DMS53 (cell line): ENCODE measurements at regions not wholly inside any gene's neighbourhood (a gene's known extent, or its start where the extent isn't known, plus 50 kb on each side); places are given as distances from the start of the nearest gene placed in this dataset.
"Not testable (repeated sequence)": the region's sequence is repeated elsewhere in the genome, so short reads cannot be mapped to it uniquely, and the experiment has no call there.

Source experiments
- DNase-seq: peaks from one replicate; lab custom pipeline; 2025; lab: John Stamatoyannopoulos, UW

DNA sequence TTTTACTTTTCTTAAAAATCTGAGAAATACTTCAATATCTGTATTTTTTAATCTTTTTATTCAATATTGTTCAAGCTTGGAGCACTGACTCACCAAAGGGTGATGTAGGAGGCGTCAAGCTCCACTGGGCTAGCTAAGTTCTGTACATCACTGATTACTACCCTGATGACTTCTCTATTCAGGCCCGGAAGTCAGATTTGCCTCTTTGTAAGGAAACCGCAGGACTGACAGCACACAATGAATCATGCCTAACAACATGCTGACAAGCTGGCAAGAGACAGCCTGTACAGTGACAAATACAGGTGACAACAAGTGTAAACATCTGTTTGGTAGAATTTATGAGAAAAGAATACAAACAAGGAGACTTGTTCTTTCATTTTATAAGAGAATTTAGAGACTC is 627.9 kb upstream of the RORB start:
- peak; percentile 91 for DNase-seq

GRCh38 chr9:73871636-73872035 is 625.5 kb upstream of the RORB start:
- no peak for DNase-seq

DNA sequence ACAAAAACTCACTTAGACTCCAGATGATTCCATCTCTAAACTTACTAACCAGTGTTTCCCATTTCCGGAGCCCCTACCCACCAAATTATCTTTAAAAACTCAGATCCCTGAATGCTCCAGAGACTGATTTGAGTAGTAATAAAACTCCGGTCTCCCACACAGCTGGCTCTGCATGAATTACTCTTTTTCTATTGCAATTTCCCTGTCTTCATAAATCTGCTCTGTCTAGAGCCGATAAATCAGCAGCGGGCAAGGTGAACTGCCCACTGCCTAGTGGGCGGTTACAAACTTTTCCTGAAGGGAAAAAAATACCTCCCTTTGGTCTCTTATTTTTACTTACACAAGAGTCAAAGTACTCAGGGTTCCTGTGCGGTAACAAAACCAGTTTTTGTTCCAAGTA is 624.4 kb upstream of the RORB start:
- DNase-seq = no peak

GRCh38 chr9:73880101-73880500 is 617.0 kb upstream of the RORB start:
- DNase-seq = no peak

- no peak for DNase-seq
Observed at GRCh38 chr9:73889023-73889422, 608.1 kb upstream of the RORB start.

- no peak for DNase-seq
Observed at GRCh38 chr9:73890685-73891277, 606.4 kb upstream of the RORB start.

DNA sequence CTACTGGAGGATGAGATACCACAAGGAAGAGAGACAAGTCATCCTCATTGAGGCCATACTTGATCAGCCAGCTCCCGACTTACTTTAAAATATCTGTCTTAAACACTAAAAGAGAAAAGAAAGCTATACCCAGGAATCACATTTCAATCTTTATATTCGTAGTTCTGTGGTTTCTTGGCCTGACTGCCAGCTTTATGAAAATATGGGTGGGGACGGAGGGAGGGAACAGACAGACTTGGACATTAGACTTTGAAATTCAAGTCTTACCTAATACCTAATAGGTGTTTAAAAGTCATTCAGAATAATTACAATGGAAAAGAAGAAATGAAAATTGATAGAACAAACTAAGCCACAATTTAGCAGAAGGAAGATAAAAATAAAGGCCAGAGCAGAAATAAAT is 604.8 kb upstream of the RORB start:
- DNase-seq = no peak

DNA sequence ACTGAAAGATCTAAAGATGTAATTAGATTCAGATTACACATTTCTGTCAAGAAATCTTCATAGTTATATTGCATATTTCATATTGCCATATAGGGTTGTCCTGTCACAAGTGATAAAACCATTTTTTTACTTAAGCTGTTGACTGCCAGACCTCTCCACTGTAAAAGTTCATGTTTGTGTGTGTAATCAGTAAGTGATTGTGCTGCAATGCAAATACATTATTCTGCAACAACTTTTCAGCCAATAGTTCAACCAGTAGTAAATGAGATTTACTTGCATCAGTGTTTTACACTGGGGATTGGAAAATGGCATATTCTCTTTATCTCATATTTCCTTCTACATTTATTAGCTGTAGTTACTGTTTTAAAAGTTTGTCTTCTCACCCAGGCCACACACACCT is 603.9 kb upstream of the RORB start:
- no peak for DNase-seq

DNA sequence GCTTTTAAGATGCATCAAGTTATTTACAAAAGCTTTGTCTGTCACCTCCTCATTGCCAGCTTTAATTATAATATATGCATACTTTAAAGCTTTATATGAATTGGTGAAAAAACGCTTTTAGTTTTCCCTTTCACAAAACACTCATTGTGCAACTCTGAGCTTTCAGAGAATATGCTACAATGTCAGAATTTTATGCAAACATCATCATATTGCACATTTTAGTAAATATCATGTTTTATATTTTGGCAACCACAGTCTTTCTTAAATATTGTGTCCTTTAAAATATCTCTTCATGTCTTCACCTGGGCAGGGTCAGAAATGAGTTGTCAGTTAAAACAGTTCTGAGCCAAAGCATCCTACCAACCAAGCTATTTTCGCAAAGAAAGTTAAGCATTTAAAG is 601.1 kb upstream of the RORB start:
- DNase-seq = no peak

DNA sequence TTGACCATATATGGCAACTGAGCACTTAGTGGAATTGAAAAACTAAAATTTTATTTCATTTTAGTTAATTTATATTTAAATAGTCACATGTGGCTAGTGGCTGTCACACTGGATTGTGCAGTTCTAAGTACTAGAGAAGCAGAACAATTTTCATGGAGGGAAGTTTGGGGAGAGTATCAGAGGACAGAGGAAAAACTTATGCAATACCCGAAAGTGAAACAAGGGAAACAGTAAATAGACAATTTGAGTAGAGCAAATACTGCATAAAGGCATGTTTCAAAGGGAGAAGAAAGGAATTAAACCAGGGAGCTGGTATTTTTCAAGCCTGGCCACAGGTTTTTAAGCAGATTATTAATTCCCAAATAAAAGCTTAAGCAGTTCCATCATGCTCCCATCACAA is 590.5 kb upstream of the RORB start:
- DNase-seq = no peak

DNA sequence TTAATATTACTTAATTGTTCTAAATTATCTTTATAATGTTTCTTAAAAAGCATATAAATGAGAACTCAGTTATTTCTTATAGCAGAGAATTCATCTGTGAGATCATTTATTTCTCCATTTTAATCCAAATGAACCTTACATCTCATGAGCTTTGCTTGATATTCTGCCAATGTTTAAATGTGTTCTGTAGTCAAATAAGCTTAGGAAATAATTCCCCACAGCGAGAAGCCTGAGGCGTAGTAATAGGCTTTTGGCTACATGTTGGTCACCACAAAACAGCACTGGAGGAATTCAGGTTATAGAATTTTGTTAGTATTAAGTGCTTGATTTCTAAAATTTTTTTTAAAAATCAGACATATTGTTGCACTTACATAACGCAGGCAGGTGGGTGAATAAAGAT is 585.3 kb upstream of the RORB start:
- no peak for DNase-seq

DNA sequence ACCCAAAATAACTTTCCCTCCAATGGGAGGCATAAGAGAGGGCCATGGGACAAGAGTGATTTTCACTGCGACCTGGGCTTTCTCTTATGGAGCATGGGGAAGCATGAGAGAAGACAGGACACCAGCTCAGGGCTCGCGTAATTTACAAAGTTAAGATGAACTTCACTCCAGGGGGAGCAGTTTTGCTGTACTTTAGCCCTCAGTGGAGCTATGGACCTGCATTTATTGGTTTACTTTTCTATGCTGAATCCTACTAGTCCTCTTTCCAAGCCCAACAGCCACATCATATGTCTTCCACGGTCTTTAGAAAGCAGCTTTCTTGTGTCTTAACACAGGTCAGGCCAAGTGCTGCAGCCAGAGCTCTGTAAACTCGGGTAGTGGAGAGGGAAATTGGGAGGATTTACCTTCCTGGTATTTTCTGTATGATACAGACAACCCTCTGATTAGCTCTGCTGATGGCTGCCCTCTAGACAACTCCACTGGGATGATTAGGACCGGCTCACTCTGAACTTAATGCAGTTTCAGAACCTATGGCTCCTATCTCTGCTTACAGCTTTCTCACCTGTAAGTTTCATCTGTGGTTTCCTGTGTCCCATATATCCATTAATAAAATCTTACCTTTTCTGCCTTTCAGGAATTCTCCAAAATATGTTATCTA is 581.0 kb upstream of the RORB start:
- peak; percentile 13 for DNase-seq

DNA sequence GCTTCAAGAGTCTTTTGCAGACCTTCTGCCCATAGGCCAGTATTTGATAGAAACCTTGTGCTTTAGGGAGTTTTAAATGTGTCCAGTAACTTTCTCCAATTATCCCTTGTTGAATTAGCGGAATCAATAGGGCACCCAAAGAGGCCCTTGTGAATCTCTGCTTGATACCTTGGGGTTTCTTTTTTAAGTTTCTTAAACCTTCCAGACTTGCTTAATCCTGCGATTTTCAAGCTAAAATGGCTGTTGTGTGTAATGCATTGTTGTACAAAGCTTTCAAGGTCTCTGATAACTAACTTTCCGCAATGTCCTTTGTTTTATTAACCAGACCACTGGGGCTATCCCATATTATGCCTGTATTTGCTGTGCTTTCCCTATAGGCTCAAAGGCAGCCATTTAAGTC is 577.4 kb upstream of the RORB start:
- DNase-seq = no peak

DNA sequence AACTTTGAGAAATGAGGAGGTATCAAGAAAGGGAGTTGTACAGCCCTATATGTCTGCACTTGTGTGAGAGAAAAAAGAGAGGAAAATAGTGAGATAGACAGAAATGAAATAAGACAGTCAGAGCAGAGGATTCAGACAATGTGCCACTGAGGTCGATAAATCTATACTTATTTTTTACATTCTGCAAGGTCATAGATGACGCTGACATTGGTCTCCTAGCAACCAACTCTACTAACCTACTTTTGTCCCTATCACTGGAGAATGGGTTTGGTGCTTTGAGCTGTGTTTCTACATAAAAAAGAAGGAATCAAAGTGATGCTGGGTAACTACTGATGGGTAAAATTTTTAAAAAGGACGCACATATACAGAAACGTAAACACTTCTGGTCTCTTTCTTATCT is 573.3 kb upstream of the RORB start:
- DNase-seq = no peak

- DNase-seq = no peak
Observed at GRCh38 chr9:73951147-73951546, 546.0 kb upstream of the RORB start.

DNA sequence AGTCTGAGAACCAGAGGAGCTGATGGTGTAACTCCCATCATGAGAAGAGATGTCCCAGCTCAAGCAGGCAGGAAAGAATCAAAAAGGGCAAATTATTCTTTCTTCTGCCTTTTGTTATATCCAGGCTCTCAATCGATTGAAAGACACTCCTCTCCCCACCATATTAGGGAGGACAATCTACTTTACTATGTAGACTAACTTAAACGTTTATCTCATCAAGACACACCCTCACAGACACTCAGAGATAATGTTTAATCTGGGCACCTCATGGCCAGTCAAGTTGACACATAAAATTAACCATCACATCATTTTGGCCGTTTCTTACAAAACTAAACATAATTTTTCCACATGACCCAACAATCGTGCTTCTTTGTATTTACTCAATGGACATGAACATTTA is 534.3 kb upstream of the RORB start:
- DNase-seq = no peak

DNA sequence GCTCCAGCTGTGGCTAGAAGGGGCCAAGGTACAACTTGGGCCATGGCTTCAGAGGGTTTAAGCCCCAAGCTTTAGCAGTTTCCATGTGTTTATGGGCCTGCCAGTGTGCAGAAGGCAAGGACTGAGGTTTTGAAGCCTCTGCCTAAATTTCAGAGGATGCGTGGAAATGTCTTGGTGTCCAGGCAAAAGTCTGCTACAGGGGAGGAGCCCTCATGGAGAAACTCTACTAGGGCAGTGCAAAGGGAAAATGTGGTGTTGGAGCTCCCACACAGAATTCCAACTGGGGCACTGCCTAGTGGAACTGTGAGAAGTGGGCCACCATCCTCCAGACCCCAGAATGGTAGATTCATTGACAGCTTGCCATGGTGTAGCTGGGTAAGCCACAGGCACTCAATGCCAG is 527.2 kb upstream of the RORB start:
- DNase-seq = no peak

DNA sequence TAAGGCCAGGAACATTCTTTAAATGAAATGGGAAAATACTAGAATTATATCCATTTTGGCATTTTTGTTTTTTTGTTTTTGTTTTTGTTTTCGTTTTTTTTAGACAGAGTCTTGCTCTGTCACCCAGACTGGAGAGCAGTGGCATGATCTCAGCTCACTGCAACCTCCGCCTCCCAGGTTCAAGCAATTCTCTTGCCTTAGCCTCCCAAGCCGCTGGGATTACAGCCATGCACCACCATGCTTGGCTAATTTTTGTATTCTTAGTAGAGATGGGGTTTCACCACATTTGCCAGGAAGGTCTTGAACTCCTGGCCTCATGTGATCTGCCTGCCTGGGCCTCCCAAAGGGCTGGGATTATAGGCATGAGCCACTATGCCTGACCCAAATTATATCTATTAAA is 520.7 kb upstream of the RORB start:
- DNase-seq = not testable (repeated sequence)

DNA sequence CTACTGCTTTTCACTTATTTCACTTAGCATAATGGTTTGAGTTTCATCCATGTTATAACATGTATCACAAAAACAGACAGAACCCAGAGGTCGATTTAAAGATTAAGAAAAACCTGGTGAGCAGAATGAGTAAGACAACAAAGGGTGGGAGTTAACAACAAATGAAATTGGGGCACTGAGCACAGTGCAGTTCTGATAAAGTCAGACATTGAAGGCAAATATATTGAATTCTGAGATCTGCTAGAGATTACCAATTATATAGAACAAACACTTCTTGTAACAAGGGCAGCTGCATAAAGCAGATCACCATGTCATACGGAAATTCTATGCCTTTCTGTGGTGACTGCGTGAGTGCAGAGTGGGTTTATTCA is 517.3 kb upstream of the RORB start:
- peak; percentile 69 for DNase-seq

DNA sequence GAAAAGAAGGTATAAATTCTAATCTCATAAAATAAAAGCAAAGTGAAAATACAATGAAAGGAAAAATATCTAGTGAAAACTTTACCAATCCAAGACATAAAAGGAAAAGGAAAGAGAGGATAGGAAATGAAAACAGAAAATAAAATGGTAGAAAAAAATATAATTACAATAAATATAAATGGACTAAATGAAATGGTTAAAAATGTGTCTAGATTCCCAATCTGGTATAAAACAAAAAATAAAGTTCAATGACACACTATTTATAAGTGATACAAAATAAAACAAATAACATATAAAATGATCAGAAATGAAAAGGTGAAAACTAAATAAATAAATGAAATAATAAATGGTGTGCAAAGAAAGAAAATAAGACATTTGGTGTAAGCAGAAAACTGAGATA is 516.4 kb upstream of the RORB start:
- no peak for DNase-seq

GRCh38 chr9:73981405-73981804 is 515.7 kb upstream of the RORB start:
- peak; percentile 1 for DNase-seq

DNA sequence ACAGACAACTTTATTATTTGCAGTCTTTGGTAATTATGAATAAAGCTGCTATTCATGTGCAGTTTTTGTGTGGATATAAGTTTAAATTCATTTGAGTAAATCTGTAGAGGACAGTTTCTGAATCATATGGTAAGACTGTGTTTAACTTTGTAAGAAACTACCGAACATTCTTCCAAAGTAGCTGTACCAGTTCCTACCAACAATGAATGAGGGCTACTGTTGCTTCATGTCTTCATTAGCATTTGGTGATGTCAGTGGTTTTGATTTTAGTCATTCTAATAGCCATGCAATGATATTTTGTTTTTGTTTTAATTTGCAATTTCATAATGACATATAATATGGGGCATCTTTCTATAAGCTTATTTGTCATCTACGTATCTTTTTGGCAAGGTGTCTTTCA is 501.3 kb upstream of the RORB start:
- DNase-seq = no peak

DNA sequence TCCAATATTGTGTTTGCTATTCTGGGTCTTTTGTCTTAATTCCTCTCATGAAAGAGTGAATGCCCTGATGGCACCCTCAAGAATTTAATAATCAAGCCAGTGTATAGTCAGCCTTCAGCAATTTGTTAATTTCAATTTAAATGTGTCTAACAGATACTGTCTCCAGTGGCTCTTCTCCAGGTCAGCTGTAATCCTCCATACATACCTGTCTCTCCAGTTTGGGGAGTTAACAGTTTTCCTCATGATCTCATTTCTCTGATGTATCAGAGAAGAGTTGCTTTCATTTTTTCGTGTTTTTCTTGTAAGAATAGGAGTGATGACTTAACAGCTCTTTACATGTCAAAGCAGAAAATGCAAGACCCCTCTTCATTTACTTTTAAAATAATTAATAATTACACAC is 500.3 kb upstream of the RORB start:
- DNase-seq = no peak

DNA sequence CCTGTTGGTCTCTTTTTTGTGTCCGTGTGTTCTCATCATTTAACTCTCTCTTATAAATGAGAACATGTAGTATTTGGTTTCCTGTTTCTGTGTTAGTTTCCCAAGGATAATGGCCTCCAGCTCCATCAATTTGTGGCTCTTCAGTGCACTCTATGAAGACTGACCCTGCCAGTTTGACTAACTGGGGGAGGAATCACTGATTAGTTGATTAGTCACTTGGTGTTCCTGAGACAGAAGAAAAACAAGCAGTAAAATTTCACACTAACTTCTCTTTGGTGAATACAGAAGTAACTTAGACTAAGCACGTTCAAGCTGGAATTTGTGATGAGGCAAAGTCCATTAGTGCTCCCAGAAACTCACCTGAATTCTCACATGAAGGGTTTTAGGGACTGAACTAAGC is 495.8 kb upstream of the RORB start:
- DNase-seq = no peak
